HG02840 (cell line): ENCODE measurements at regions not wholly inside any gene's neighbourhood (a gene's known extent, or its start where the extent isn't known, plus 50 kb on each side); places are given as distances from the start of the nearest gene placed in this dataset.

Experiments
- ATAC-seq: cut with Tn5 transposase; IDR thresholded peaks from one replicate; pipeline ENCODE4 v1.9.1; 2021; ENCODE audit warnings: mild to moderate bottlenecking, moderate library complexity, moderate number of reproducible peaks; ENCODE audit not compliant: unreplicated experiment, low FRiP score

GRCh38 chr1:199743227-199743626 lies 284.3 kb upstream of the NR5A2 start:
- no peak for ATAC-seq

- ATAC-seq: no peak
Measured at GRCh38 chr1:199746666-199747384, 280.7 kb upstream of the NR5A2 start.

- ATAC-seq: no peak
Measured at GRCh38 chr1:199747984-199748383, 279.5 kb upstream of the NR5A2 start.

GRCh38 chr1:199751506-199751905 lies 276.0 kb upstream of the NR5A2 start:
- no peak for ATAC-seq

GRCh38 chr1:199751962-199752687 lies 275.4 kb upstream of the NR5A2 start:
- no peak for ATAC-seq

- no peak for ATAC-seq
Measured at GRCh38 chr1:199752688-199753027, 274.9 kb upstream of the NR5A2 start.

GRCh38 chr1:199753513-199753912 lies 274.0 kb upstream of the NR5A2 start:
- no peak for ATAC-seq

- no peak for ATAC-seq
Measured at GRCh38 chr1:199756066-199756465, 271.4 kb upstream of the NR5A2 start.

GRCh38 chr1:199758626-199759255 lies 268.8 kb upstream of the NR5A2 start:
- no peak for ATAC-seq

- no peak for ATAC-seq
Measured at GRCh38 chr1:199759268-199759730, 268.2 kb upstream of the NR5A2 start.

- no peak for ATAC-seq
Measured at GRCh38 chr1:199762572-199762971, 264.9 kb upstream of the NR5A2 start.

- ATAC-seq: no peak
Measured at GRCh38 chr1:199766218-199766792, 261.2 kb upstream of the NR5A2 start.

- no peak for ATAC-seq
Measured at GRCh38 chr1:199767700-199768099, 259.8 kb upstream of the NR5A2 start.

GRCh38 chr1:199774433-199775089 lies 252.9 kb upstream of the NR5A2 start:
- ATAC-seq: no peak

GRCh38 chr1:199776768-199777497 lies 250.6 kb upstream of the NR5A2 start:
- no peak for ATAC-seq

GRCh38 chr1:199778324-199778955 lies 249.1 kb upstream of the NR5A2 start:
- ATAC-seq: no peak

GRCh38 chr1:199780091-199780490 lies 247.4 kb upstream of the NR5A2 start:
- no peak for ATAC-seq

- no peak for ATAC-seq
Measured at GRCh38 chr1:199780948-199781670, 246.4 kb upstream of the NR5A2 start.
